ENCODE measurements at regions not wholly inside any gene's neighbourhood (a gene's known extent, or its start where the extent isn't known, plus 50 kb on each side); places are given as distances from the start of the nearest gene placed in this dataset.

DNA sequence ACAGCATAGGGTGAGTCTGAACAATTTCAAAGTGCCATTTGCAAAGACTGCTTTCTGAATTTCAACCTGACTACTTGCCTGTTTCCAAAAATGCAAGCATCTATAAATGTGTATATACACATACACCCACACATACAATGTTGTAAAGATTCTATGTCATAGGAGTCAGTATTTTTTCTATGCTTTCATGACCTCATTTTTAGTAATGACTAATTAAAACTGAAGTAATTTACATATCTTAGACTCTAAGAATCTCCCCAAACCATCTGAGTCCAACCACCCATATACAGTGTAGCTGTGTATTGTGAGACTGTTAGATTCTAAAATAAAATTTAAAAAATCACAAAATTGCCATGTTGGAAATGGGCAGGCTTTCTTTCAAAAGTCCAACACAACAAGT lies 162.0 kb upstream of the STK17B start:
- TF ChIP-seq, protein P1, sequence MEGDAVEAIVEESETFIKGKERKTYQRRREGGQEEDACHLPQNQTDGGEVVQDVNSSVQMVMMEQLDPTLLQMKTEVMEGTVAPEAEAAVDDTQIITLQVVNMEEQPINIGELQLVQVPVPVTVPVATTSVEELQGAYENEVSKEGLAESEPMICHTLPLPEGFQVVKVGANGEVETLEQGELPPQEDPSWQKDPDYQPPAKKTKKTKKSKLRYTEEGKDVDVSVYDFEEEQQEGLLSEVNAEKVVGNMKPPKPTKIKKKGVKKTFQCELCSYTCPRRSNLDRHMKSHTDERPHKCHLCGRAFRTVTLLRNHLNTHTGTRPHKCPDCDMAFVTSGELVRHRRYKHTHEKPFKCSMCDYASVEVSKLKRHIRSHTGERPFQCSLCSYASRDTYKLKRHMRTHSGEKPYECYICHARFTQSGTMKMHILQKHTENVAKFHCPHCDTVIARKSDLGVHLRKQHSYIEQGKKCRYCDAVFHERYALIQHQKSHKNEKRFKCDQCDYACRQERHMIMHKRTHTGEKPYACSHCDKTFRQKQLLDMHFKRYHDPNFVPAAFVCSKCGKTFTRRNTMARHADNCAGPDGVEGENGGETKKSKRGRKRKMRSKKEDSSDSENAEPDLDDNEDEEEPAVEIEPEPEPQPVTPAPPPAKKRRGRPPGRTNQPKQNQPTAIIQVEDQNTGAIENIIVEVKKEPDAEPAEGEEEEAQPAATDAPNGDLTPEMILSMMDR (IDR thresholded peaks at IDR 0.05) = no peak
- TF ChIP-seq POLR2AphosphoS5 (IDR thresholded peaks at IDR 0.05) = no peak
- TF ChIP-seq POLR2A (IDR thresholded peaks at IDR 0.05) = no peak

Measured in stomach (tissue), 4 donors.